Omental fat pad (tissue), 3 donors: ENCODE measurements at regions not wholly inside any gene's neighbourhood (a gene's known extent, or its start where the extent isn't known, plus 50 kb on each side); places are given as distances from the start of the nearest gene placed in this dataset.
"Not testable (repeated sequence)": the region's sequence is repeated elsewhere in the genome, so short reads cannot be mapped to it uniquely, and the experiment has no call there.

Experiments used
- ATAC-seq: fragments of 150-250 bp; one replicate; pipeline ENCODE4 v1.9.1; 2016; ENCODE audit warnings: mild to moderate bottlenecking, moderate library complexity; ENCODE audit not compliant: low FRiP score
- DNase-seq: peaks from one replicate; pipeline ENCODE4 v3.0.0-alpha.2; 2019; ENCODE audit warnings: low spot score
- CTCF ChIP-seq, 3 donors: fragments of 450-650 bp; IDR thresholded peaks; one replicate each; pipeline ENCODE4 v1.5.1; 2016 to 2017; ENCODE audit warnings: antibody characterized with exemption in 3 of 3, mild to moderate bottlenecking in 3 of 3, moderate library complexity in 2 of 3

- TF ChIP-seq CTCF (IDR thresholded peaks at IDR 0.05): no peak
- DNase-seq (no peak), ATAC-seq (no peak)
Measured at GRCh38 chr2:142398212-142398611, 267.4 kb upstream of the LRP1B start.

GRCh38 chr2:142395291-142395690 lies 264.5 kb upstream of the LRP1B start:
- DNase-seq (no peak), ATAC-seq (no peak)
- no peak for TF ChIP-seq CTCF (IDR thresholded peaks at IDR 0.05)

GRCh38 chr2:142380372-142380771 lies 249.6 kb upstream of the LRP1B start:
- ATAC-seq (no peak), DNase-seq (no peak)
- no peak for TF ChIP-seq CTCF (IDR thresholded peaks at IDR 0.05)

GRCh38 chr2:142362069-142362468 lies 231.3 kb upstream of the LRP1B start:
- ATAC-seq, DNase-seq: not testable (repeated sequence)

- no peak for ATAC-seq
Measured at GRCh38 chr2:142347751-142348150, 216.9 kb upstream of the LRP1B start.

GRCh38 chr2:142339261-142339660 lies 208.4 kb upstream of the LRP1B start:
- TF ChIP-seq CTCF (IDR thresholded peaks at IDR 0.05): no peak
- ATAC-seq: no peak
- DNase-seq: no peak

More at GRCh38 chr2:142347751-142348150, 216.9 kb upstream of the LRP1B start:
- no peak for DNase-seq
- TF ChIP-seq CTCF (IDR thresholded peaks at IDR 0.05): no peak

- DNase-seq (no peak), ATAC-seq (no peak)
- no peak for TF ChIP-seq CTCF (IDR thresholded peaks at IDR 0.05)
Measured at GRCh38 chr2:142332196-142332595, 201.4 kb upstream of the LRP1B start.

- no peak for TF ChIP-seq CTCF (IDR thresholded peaks at IDR 0.05)
- no peak for ATAC-seq
- no peak for DNase-seq
Measured at GRCh38 chr2:142330458-142330857, 199.6 kb upstream of the LRP1B start.
